Stimulated activated CD8-positive, alpha-beta memory T cell treated with anti-CD3 and anti-CD28 coated beads, Interleukin-15, amount 100 ng/mL, for 1 hour (primary cell): ENCODE measurements at regions not wholly inside any gene's neighbourhood (a gene's known extent, or its start where the extent isn't known, plus 50 kb on each side); places are given as distances from the start of the nearest gene placed in this dataset.

ENCODE experiments used
- DNase-seq: peaks from one replicate; pipeline ENCODE4 v3.0.0-alpha.2; 2020; ENCODE audit warnings: low read depth

DNA sequence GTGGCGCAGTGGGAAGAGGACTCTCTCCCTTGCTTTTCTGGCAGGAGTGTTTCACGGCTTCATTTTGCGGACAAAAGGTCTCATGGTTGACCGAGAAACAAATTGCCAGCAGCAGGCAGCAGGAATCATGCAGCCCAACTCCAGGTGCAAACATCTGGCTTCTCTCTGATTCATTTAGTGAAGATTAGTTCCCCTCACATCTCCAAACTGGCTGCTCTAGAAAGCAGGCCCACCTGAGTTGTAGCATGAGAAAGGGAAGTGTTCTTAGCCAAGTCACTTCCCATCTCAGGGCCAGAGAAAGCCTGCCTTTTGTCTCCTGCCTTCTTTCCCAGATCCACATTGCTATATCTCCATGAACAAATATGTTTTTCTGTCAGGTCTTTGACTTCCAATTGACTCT, 120.8 kb upstream of the CCDC196 start:
- no peak for DNase-seq

DNA sequence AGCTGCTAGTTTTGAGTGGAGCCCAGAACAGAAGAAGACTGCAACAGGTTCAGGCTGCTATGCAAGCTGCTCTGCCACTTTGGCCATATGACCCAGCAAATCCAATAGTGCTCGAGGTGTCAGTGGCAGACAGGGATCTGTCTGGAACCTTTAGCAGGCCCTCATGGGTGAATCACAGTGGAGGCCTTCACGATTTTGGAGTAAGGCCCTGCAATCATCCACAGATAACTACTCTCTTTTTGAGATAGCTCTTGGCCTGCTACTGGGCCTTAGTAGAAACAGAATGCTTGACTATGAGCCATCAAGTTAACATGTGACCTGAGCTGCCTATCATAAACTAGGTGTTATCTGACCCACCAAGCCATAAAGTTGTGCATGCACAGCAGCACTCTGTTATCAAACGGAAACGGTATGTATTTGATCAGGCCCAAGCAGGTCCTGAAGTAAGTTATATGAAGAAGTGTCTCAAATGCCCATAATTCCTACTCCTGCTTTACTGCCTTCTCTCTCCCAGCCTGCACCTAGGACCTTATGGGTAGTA, 116.9 kb upstream of the CCDC196 start:
- no peak for DNase-seq

DNA sequence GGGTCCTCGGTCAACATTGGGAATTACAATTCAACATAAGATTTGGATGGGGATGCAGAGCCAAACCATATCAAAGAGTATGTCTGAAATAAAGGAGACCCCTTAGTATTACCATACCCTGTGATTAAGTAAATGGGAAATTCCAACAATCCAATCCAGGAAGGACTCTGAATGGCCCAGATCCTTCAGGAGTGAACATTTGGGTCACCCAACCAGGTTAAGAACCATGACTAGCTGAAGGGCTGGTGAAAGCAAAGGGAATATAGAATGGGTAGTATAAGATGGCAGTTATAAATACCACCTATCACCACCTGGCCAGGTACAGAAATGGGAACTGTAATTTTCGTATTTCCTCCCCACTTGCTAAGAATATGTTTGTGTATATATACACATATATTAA, 114.4 kb upstream of the CCDC196 start:
- no peak for DNase-seq

DNA sequence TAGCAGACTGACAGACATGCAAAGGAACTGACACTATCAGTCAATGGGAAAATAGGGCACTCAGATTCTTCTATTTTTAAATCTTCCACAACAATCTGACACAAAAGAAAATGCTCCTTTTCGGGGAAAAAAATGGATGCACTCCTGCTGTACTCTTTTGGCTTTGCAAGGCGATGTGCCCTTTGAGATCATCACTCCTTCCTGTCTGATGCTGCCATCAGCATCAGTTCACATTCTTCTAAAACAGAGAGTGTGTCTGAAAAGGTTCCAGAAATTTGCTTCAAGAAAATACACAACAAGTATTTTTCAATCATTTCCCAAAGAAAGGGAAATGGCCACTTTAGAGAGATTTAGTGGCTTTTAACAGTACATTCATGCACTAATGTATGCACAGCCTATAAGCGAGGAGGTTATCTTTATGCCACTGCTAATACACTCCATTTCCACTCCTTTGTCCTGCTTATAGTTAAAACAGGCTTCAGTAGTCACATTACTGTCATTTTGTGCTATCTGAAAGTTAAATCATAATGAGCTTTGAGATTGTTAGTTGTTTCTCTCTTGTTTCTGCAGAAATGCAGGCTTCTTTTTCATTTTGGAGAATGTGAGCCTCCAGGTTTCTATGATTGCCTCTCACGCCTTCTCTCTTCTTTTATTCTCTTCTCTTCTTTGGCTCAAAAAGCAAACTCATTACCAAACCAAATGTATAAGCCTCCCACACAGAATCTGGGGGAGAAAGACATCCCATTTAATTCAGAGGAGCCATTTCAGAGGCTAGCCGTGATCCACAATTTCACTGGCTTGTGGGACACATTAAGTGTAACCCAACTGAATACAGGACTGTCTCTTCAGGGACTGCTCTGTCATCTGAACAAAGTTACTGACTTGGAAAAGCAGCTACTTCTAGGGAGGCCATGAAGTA, 110.9 kb upstream of the CCDC196 start:
- no peak for DNase-seq

DNA sequence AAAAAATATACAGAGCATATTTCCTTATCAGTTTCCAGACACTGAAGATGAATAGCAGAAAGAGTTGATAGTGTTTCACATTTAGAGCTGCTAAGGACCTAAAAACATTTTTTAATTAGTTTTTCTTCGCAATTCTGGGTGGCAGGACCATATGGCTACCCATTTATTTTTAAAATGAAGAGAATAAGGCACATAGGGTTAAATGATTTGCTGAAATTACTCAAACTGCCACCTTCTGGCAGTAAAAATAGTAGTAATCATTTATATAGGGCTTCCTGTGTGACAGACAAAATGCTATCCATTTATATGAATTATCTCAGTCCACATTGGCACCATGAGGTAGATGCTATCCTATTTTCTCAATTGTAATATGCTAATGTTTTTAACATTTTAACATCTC, 108.6 kb upstream of the CCDC196 start:
- DNase-seq = no peak

DNA sequence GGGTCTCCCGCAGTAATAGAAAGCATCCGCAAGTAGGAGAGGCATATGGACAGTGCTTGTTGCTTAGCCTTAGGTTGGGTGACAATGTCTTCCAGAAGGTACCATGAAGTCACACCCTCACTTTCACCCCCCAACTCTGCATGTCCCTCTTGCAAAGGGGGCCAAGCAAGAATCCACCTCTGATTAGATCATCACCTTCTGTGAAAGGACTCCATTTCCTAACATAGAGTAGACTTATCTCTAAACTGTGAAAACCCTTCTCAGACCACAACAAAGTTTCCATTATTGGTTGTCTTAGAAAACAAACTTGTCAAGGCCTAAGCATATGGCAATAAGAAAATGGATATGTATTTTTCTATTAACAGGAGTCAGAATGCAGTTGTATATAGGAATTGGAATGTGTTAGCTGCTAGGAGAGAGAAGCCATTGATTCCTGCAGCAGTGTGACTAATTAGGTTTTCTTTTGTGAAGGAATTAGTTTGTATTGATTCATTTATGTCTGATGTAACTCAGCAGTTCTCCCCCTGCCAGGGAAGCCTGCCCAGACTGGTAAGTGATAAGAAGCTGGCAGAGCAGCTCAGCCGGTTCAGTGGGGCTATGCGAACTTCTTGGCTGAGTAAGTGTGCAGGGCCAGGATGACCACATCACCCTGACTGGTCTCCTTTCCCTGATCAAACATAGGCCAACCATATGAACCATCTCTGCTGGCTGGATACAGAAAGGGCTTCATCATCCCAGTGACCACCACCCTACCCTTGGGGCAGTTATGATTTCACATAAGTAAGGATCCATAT, 107.3 kb upstream of the CCDC196 start:
- no peak for DNase-seq

DNA sequence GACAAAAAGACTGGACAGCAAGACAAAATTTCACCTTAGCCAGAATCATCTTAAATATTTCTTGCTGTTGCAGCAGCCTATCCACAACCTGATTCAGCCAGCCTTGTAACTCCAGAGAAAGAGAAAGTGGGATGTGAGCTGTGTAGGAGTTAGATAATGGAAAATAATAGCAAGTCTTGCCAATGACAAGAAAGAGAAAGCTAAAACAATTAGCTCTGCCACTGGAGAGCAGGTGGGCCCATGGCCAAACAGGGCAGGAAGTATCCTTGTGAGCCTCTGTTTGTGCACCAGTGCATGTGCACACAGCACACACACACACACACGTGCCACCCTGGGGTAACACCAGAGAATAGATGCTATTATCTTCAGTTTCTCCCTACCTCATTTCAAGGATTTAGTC, 106.0 kb upstream of the CCDC196 start:
- no peak for DNase-seq

DNA sequence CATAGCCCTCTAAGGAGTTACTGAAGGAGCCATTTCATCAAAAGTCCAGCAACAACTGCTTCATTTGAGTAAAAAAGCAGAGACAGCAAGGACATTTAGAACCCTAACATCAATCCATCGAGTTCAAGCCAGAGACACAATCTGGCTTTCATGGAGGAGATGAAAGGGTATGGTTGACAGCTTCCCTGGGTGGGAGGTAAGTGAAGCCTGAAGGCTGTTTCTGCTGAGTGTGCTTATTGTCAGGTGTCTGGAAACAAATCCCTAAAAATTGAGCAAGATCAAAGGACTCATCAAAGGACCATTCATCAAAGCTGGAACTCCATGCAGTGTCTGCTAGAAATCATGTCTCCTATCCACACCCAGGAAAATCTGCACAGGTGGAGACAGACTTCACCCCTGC, 104.4 kb upstream of the CCDC196 start:
- DNase-seq = no peak

DNA sequence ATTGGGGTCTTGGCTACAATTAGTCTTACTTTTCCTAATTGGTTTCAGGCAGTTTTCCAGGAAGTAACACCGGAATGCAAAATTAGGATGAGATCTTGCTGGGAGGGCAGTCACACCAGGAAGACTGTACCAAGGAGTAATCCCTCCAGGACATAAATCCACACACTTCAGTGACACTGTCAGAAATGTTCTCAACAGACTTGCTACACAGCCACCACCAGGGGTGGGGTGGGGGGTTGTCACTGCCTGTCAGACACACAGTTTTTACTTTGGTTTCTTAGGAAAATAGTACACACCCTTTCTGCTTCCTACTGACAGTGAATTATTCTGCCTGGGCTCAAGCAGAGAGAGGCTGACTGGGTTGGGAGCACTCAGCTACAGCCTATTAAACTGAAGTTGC, 102.9 kb upstream of the CCDC196 start:
- no peak for DNase-seq

DNA sequence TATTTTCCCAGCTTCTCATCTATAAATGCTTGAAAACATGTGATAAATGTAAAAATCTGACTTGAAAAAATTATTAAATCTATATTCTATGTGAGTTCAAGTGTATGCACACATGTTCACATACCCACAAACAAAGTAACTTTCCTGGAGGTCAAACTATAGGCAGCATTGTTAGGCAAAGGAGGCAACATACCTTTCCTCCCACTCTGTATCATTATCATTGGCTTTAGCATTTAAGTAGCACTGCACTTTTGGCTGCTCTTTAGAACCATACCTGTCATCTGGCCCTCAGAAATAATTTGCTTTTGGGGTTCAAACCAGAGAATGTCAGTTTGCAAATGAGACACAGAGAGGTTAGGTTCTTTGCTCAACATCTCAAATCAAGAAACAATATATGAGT, 102.4 kb upstream of the CCDC196 start:
- DNase-seq = no peak

DNA sequence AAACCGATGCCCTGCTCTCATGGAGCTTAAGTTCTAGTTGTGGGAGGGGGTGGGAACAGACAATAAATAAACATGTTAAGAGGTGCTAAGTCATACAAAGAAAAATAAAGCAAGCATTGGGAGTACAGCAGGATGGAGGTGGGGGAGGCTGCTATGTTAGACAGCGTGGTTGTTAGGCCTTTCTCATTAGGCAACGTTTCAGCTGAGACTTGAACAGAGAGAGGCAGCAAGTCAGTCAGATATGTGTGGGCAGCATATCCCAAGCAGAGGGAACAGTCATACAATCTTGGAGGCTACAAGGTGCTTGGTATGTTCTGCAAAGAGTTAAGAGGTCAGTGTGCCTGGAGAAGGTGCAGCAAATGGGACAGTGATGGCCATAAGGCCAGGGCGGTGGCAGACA, 97.7 kb upstream of the CCDC196 start:
- no peak for DNase-seq

DNA sequence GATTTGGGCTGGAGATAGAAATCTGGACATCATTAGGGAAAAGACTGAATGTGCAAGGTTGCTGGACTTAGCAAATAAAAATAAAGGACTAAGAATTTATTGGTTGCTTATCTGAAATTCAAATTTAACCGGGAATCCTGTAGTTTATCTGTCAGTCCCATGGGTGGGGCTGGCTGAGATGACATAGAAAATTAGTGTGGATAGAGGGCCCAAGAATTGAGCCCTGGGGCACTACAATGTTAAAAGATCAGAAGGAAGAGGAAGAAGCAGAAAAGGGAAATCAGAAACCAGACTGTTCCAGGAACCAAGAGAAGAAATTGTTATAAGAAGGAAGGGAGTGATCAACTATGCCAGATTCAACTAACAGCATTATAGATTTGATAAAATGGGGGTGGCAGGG, 96.7 kb upstream of the CCDC196 start:
- DNase-seq = no peak

DNA sequence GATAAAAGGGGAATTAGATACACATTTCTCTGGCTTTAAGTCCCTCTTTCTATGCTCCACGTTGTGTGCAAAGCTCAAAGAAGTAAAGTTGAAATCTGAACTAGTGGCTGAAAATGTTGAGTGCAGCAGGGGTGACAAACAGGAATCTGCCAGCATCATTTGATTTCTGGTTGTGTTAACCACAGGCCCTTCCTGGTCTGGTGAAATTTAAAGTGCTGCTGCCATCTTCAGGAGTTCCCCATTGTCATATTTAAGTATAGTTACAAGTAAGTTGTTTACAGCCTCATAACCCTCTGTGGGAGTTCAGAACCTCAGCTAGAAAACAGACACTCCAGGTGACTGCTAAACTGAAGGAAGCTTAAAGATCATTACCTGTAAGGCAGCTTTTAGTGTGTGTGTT, 90.9 kb upstream of the CCDC196 start:
- no peak for DNase-seq

DNA sequence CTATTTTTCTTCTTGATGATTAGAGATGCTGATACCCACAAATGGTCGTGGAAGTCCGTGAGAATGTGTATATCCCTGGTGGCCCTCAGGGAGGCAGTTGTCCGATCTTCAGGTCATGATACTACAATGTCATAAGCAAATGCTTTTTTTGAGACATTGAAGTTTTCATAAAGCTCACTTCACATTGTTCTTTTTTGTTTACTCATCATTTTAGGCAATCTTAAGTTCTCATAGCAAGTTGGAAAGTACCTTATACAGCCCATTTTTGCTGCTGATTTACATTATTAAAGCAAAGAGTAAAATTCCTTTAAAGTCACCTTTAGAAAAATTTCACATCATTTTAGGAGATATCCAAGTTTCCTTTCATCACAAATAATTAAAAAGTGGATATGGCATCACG, 90.0 kb upstream of the CCDC196 start:
- DNase-seq = no peak

DNA sequence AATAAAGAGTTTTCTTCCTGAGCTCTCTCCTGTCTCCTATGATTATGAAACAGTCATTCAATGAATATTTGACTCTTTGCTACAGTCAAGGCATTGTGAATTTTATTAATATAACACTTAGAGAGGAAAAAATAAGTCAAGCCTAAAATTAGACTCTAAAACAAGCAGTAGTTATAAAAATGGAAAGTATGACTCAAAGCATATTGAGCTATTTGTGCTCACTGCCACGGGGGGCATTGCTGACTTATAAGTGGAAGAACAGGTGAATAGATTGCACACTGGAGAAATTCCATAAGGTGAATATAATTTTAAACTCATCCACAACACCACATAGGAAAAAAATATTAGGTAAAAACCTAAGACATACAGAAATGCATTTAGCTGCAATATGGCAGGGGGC, 87.7 kb upstream of the CCDC196 start:
- no peak for DNase-seq

DNA sequence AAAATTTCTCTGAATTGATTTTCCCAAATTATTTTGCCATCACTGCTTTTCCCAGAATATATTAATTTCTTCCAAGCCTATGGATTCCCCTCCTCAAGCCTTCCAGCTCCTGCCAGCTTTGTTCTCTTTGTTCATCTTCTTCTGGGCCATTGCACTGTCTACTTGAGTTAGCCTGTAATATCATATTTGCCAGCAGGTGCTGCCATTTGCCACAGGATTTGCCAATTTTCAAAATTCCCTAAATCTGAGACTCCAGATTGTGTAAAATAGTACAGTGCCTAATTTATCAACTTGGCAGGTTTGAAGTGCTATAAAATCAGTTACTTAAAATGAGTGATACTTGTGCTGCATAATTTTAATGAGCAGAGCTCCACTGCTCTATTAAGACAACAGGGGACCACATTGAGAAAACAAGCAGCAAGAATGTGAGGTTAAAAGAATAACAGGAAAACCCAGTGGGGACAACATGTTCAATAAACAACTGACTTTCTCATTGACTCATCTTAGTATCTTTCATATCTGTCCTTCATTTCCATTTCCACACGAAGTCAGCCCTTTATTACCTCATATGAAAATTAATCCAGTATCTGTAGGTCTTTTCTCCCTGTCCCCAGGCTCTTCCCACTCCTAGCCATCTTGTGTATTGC, 84.6 kb upstream of the CCDC196 start:
- DNase-seq = no peak

DNA sequence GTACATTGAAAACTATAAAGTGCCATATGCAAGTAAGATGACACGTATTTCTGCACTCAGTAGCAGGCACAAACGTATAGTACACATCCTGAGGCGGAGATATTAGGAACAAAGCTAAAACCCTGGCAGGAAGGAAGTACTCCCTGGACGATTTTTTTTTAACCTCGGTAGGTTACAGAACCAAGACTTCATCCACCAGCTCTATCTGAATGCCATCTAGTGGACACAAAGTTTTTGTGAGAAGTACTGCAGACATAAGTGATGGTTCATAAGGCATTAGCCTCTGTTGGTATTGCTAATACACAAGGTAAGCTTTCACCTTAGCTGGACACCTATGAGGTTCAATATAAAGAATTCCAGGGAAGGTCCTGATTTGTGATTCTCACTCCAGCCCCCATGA, 83.0 kb upstream of the CCDC196 start:
- no peak for DNase-seq

DNA sequence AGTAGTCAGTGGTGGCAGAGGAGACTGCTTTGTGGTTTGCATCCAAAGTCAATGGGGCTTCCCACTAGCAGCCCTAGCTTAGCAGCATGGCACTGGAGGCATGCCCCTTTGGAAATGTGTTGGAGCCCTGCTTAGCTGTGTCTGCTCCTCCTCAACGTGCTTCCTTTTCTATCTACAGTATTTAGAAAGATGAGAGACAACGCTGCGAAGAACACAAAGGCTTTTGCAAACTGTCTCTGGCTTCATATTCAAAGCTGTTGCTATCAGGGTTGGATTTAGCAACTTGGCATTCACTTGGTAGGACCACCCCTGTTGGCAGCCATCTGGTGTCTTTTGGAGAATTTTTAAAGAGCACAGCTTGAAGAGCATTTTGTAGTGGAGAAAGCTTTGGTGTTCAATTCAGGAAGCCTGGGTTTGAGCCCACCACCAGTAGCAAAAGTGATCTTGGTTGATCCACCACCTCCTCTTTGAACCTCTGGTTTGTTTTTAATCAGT, 82.1 kb upstream of the CCDC196 start:
- no peak for DNase-seq

DNA sequence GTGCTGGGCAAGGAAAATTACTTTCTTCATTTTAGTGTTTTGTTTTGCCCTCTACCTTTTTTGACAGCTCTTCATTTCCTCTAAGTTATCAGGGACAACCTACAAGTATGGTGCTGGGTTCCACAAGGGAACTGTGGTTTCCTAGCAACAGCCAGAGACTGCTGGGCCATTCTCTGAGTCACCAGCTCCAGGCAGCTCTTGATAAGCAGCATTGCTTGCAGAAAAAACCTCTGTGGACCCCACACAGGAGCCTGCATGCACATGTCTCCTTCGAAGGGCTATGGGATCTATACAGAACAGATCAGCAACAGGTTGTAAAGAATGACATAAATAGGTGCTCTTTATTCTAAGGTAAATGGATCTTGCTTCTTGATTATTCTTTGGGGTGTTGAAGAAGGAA, 81.0 kb upstream of the CCDC196 start:
- no peak for DNase-seq

DNA sequence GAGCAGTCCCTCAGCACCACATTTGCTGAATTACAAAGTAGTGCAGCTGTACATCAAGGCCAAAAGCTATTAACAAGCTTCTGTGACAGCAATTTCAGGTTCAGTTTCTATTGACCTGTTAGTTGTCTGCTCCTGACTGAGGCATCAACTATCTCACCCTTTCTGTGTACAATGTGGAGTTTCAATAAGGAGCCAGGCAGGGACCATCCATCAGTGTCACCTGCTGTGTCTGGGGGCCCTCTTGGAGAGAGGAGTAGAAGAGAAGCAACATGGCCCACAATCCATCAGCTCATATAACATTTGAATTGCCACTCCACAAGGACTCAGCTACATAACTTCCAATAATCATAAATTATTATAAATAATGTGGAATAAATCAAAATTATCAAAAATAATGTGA, 72.3 kb upstream of the CCDC196 start:
- no peak for DNase-seq

DNA sequence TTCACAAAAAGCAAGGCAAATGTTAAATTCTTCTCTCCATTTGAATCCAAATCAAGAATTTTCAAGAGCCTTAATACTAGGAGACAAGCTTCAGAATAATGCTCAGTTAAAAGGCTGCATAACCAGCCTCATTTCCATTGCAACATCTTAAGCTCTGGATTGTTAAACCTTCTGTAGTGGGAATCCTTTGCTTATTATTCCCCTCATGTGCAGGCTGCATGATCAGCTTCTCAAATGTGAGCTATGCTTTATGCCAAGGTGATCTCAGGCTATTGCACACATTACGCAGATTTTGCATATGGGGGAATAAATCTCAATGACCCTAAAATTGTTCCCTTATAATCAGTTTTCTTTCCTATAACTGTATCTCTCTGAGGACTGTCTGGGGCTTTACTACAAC, 71.7 kb upstream of the CCDC196 start:
- no peak for DNase-seq

DNA sequence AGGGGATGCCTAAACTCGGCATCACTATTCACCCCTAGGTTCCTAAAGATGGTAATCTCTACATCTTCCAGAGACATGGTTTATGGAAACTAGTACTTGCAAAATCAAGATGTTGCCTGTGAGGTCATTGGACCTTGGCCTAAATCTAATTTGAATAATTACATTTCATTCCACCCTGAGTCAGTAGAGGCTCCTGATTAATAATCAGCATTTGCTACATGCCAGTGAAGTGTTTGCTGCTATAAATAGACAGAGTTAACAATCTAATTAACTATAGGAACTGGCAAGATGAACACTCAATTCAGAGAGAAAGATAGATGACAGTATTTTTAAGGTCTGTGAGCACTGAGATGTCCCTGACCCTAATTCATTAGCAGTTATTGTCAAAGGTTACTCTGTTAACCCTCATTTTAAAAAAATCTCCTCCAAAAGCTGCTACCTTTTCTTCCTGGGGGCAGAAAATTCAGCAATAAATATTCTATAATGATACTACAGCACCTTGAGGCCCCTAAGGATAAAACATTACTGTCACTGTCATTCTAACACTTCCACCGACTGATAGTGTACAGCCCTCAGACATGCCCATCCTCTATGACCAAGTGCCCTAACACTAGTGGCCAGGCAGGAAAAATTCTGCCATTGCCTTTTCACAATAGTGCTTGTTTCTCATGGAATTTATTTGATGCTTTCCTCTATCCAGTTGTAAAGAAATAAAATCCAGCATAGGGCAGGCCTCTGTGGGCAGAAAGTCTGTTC, 65.7 kb upstream of the CCDC196 start:
- no peak for DNase-seq
